Caco-2 (cell line): ENCODE measurements at regions not wholly inside any gene's neighbourhood (a gene's known extent, or its start where the extent isn't known, plus 50 kb on each side); places are given as distances from the start of the nearest gene placed in this dataset.

ENCODE experiments used
- BruUV-seq: library from RNA; stranded (reverse); fragments of 400-500 nt; replicated peaks from 2 replicates; lab custom pipeline; 2021; lab: Mats Ljungman, UMichigan
- CTCF ChIA-PET: fragments of 300-600 bp; sonication (Branson Sonifier 250); formaldehyde crosslinking; loops from one replicate; lab custom pipeline; 2022; ENCODE audit warnings: antibody characterized with exemption; lab: Charles Lee
- POLR2A ChIA-PET: fragments of 300-600 bp; sonication (Branson Sonifier 250); formaldehyde crosslinking; loops from one replicate; lab custom pipeline; 2022; ENCODE audit warnings: antibody characterized with exemption; lab: Charles Lee
- DNase-seq, 2 experiments: peaks; one replicate each; pipeline versions ENCODE4 v3.0.0 to v3.0.0-alpha.2; 2020 to 2022
- H3K27me3 ChIP-seq: replicated peaks from 2 replicates; pipeline ENCODE4 v1.6.0; 2011; ENCODE audit warnings: low read length; ENCODE audit not compliant: control insufficient read depth, insufficient read depth
- H3K36me3 ChIP-seq: 2 replicates; pipeline ENCODE4 v1.5.1; 2011; ENCODE audit warnings: low read length; ENCODE audit not compliant: control insufficient read depth, insufficient read depth
- H3K4me1 ChIP-seq: fragments of 250-450 bp; sonication (Bioruptor Pico); 2 replicates; pipeline ENCODE4 v1.5.1; 2020; ENCODE audit warnings: mild to moderate bottlenecking
- H3K4me3 ChIP-seq: 2 replicates; pipeline ENCODE4 v1.5.1; 2011; ENCODE audit warnings: low read depth, mild to moderate bottlenecking, control low read depth, low read length
- H3K9me3 ChIP-seq: fragments of 250-450 bp; sonication (Bioruptor Pico); 2 replicates; pipeline ENCODE4 v1.5.1; 2020; ENCODE audit warnings: mild to moderate bottlenecking, moderate library complexity
- H3K27ac Mint-ChIP-seq: one replicate; pipeline ENCODE4 v1.8.0; 2022; ENCODE audit warnings: mixed read lengths; ENCODE audit not compliant: unreplicated experiment
- H3K27me3 Mint-ChIP-seq: one replicate; pipeline ENCODE4 v1.8.0; 2022; ENCODE audit warnings: mixed read lengths; ENCODE audit not compliant: insufficient read depth, unreplicated experiment
- H3K36me3 Mint-ChIP-seq: one replicate; pipeline ENCODE4 v1.8.0; 2022; ENCODE audit warnings: mild to moderate bottlenecking, mixed read lengths; ENCODE audit not compliant: insufficient read depth, unreplicated experiment
- H3K4me1 Mint-ChIP-seq: one replicate; pipeline ENCODE4 v1.8.0; 2022; ENCODE audit warnings: low read depth, mixed read lengths; ENCODE audit not compliant: unreplicated experiment
- H3K4me3 Mint-ChIP-seq: one replicate; pipeline ENCODE4 v1.8.0; 2022; ENCODE audit warnings: mild to moderate bottlenecking, moderate library complexity, mixed read lengths; ENCODE audit not compliant: unreplicated experiment
- H3K9me3 Mint-ChIP-seq: one replicate; pipeline ENCODE4 v1.8.0; 2022; ENCODE audit warnings: mixed read lengths; ENCODE audit not compliant: unreplicated experiment
- CTCF ChIP-seq, 2 experiments: fragments of 200-600 bp in 1 of 2; IDR thresholded peaks; 1 replicate in 1 of 2; 2 replicates in 1 of 2; pipeline versions ENCODE4 v1.5.1 to v1.8.0; 2011 to 2022; ENCODE audit warnings: antibody characterized with exemption in 1 of 2, control low read depth in 1 of 2, inconsistent platforms in 1 of 2, low read depth in 1 of 2, low read length in 1 of 2, mild to moderate bottlenecking in 1 of 2, moderate library complexity in 1 of 2; ENCODE audit not compliant: insufficient read depth in 1 of 2, severe bottlenecking in 1 of 2, unreplicated experiment in 1 of 2
- intact Hi-C: fragments of 100-400 bp; cut with micrococcal nuclease; formaldehyde crosslinking; loops from one replicate; pipeline ENCODE4 v1.10.0; 2022; ENCODE audit not compliant: unreplicated experiment

- BruUV-seq, result no TSS peak
- Histone ChIP-seq H3K4me1 (peaks cover 20% of the 10 kb centered on the region), H3K4me3 (no peak overlapping the region), H3K36me3 (no peaks in the 10 kb centered on the region), H3K9me3 (no peaks in the 10 kb centered on the region), H3K27me3 (no peaks in the 10 kb centered on the region)
- intact Hi-C loops, result no loop called here
- ChIA-PET CTCF (interaction anchor here (0.5 kb wide), 1 partner anchor 72 kb away, joined by 3 read pairs; no protein-coding TSS in a partner anchor), POLR2A (no interaction called here)
- DNase-seq, result no peak
- Mint-ChIP-seq H3K36me3 (no peaks in the 10 kb centered on the region), H3K27ac (no peak overlapping the region), H3K9me3 (no peaks in the 10 kb centered on the region), H3K4me1 (peaks cover 9% of the 10 kb centered on the region), H3K4me3 (no peak overlapping the region), H3K27me3 (no peaks in the 10 kb centered on the region)
- no peak for TF ChIP-seq CTCF (IDR thresholded peaks at IDR 0.05; ENCODE audit: insufficient read depth in 1 of 2, low read depth in 1 of 2, low read length in 1 of 2, severe bottlenecking in 1 of 2, unreplicated experiment in 1 of 2)
Observed at GRCh38 chr12:115408642-115409041, 724.7 kb upstream of the TBX3 start.

GRCh38 chr12:115407723-115408122 lies 723.7 kb upstream of the TBX3 start:
- no TSS peak for BruUV-seq
- Mint-ChIP-seq H3K9me3 (no peaks in the 10 kb centered on the region), H3K27me3 (no peaks in the 10 kb centered on the region), H3K36me3 (no peaks in the 10 kb centered on the region), H3K4me1 (peaks cover 17% of the 10 kb centered on the region), H3K27ac (no peak overlapping the region), H3K4me3 (no peak overlapping the region)
- CTCF ChIA-PET, result no interaction called here
- Histone ChIP-seq H3K4me1 (peaks cover 29% of the 10 kb centered on the region), H3K4me3 (no peak overlapping the region), H3K27me3 (no peaks in the 10 kb centered on the region), H3K9me3 (no peaks in the 10 kb centered on the region), H3K36me3 (no peaks in the 10 kb centered on the region)
- intact Hi-C loops, result no loop called here
- no peak for TF ChIP-seq CTCF (IDR thresholded peaks at IDR 0.05; ENCODE audit: insufficient read depth in 1 of 2, low read depth in 1 of 2, low read length in 1 of 2, severe bottlenecking in 1 of 2, unreplicated experiment in 1 of 2)
- POLR2A ChIA-PET, result no interaction called here
- no peak for DNase-seq

GRCh38 chr12:115407036-115407435 lies 723.1 kb upstream of the TBX3 start:
- no peak overlapping the region for H3K4me3 ChIP-seq
- TF ChIP-seq CTCF (IDR thresholded peaks at IDR 0.05; ENCODE audit: insufficient read depth in 1 of 2, low read depth in 1 of 2, low read length in 1 of 2, severe bottlenecking in 1 of 2, unreplicated experiment in 1 of 2), result no peak
- H3K4me3 Mint-ChIP-seq, result no peak overlapping the region
- no peaks in the 10 kb centered on the region for H3K9me3 ChIP-seq
- no peaks in the 10 kb centered on the region for H3K27me3 ChIP-seq
- H3K27ac Mint-ChIP-seq, result no peak overlapping the region
- no peaks in the 10 kb centered on the region for H3K36me3 Mint-ChIP-seq
- BruUV-seq, result no TSS peak
- no peak for DNase-seq
- H3K9me3 Mint-ChIP-seq, result no peaks in the 10 kb centered on the region
- H3K36me3 ChIP-seq, result no peaks in the 10 kb centered on the region
- intact Hi-C loops, result no loop called here
- H3K27me3 Mint-ChIP-seq, result no peaks in the 10 kb centered on the region
- CTCF ChIA-PET, result no interaction called here
- POLR2A ChIA-PET, result no interaction called here
- H3K4me1 Mint-ChIP-seq, result peaks cover 17% of the 10 kb centered on the region
- peaks cover 32% of the 10 kb centered on the region for H3K4me1 ChIP-seq
